NOMO-1 treated with DMSO at 0.1 percent for 48 hours (cell line): ENCODE measurements at regions not wholly inside any gene's neighbourhood (a gene's known extent, or its start where the extent isn't known, plus 50 kb on each side); places are given as distances from the start of the nearest gene placed in this dataset.

Experiments used
- DNase-seq: peaks from one replicate; lab custom pipeline; 2025; ENCODE audit not compliant: unreplicated experiment; lab: John Stamatoyannopoulos, UW

- no peak for DNase-seq
These were observed 254.0 kb upstream of the POU3F1 start for GRCh38 chr1:38300616-38301015.

GRCh38 chr1:38297842-38298241 lies 251.2 kb upstream of the POU3F1 start:
- DNase-seq, result no peak

- no peak for DNase-seq
These were observed 250.7 kb upstream of the POU3F1 start for GRCh38 chr1:38297246-38297645.

GRCh38 chr1:38296047-38296446 lies 249.5 kb upstream of the POU3F1 start:
- DNase-seq, result no peak

GRCh38 chr1:38293567-38293966 lies 247.0 kb upstream of the POU3F1 start:
- DNase-seq, result no peak

GRCh38 chr1:38292969-38293368 lies 246.4 kb upstream of the POU3F1 start:
- no peak for DNase-seq

GRCh38 chr1:38291906-38292521 lies 245.4 kb upstream of the POU3F1 start:
- DNase-seq, result no peak

- DNase-seq, result no peak
These were observed 244.7 kb upstream of the POU3F1 start for GRCh38 chr1:38291336-38291735.

GRCh38 chr1:38289034-38289433 lies 242.4 kb upstream of the POU3F1 start:
- DNase-seq, result no peak

GRCh38 chr1:38287547-38287946 lies 241.0 kb upstream of the POU3F1 start:
- no peak for DNase-seq

- DNase-seq, result no peak
These were observed 240.4 kb upstream of the POU3F1 start for GRCh38 chr1:38287036-38287435.

GRCh38 chr1:38285807-38286530 lies 239.4 kb upstream of the POU3F1 start:
- DNase-seq, result no peak

- no peak for DNase-seq
These were observed 238.4 kb upstream of the POU3F1 start for GRCh38 chr1:38284953-38285352.

- no peak for DNase-seq
These were observed 237.3 kb upstream of the POU3F1 start for GRCh38 chr1:38283696-38284470.

GRCh38 chr1:38279148-38279547 lies 232.6 kb upstream of the POU3F1 start:
- DNase-seq, result no peak

GRCh38 chr1:38277646-38278045 lies 231.1 kb upstream of the POU3F1 start:
- no peak for DNase-seq

GRCh38 chr1:38275960-38276359 lies 229.4 kb upstream of the POU3F1 start:
- no peak for DNase-seq

GRCh38 chr1:38274974-38275373 lies 228.4 kb upstream of the POU3F1 start:
- DNase-seq, result no peak

- DNase-seq, result no peak
These were observed 226.7 kb upstream of the POU3F1 start for GRCh38 chr1:38273196-38273804.

GRCh38 chr1:38272515-38272914 lies 225.9 kb upstream of the POU3F1 start:
- DNase-seq, result no peak

GRCh38 chr1:38270849-38271633 lies 224.4 kb upstream of the POU3F1 start:
- DNase-seq, result no peak
